ENCODE measurements at regions not wholly inside any gene's neighbourhood (a gene's known extent, or its start where the extent isn't known, plus 50 kb on each side); places are given as distances from the start of the nearest gene placed in this dataset.

DNA sequence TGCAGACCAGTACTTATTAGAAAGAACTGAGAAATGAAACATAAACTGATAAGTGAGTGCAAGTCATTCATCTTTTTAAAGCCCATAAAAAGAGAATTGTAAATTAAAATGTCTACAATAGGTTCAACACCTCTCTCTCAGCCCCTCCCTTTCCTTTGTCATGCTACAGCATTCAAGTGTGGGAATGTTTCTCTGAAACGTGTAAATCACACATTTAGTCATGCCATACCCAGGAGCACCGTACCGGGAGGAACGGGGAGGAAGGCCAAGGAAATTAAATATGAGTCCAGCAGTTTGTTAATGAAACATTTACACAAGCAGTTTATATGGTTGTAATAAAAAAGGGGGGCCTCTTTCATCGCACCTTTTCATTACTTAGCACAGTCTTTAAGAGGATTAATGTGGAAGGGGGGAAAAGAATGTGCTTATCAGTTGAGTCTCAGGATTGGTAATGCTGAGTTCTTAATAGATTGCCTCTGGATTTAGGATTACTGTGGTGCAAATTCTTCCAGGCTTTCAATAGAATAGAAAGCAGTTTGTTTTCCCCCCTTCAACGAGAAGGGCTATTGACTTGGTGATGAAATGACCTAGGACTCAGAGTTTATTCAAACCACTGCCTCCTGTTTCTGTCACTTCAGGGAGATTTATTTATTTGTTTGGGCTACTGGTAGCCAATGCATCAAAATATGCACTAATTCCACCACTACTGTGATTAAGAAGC is 176.0 kb upstream of the ZNF608 start:
- H3K4me3 ChIP-seq, result no peak overlapping the region
- no peak for TF ChIP-seq EP300 (IDR thresholded peaks at IDR 0.05)
- TF ChIP-seq POLR2A (IDR thresholded peaks at IDR 0.05), result no peak
- TF ChIP-seq, protein P1, sequence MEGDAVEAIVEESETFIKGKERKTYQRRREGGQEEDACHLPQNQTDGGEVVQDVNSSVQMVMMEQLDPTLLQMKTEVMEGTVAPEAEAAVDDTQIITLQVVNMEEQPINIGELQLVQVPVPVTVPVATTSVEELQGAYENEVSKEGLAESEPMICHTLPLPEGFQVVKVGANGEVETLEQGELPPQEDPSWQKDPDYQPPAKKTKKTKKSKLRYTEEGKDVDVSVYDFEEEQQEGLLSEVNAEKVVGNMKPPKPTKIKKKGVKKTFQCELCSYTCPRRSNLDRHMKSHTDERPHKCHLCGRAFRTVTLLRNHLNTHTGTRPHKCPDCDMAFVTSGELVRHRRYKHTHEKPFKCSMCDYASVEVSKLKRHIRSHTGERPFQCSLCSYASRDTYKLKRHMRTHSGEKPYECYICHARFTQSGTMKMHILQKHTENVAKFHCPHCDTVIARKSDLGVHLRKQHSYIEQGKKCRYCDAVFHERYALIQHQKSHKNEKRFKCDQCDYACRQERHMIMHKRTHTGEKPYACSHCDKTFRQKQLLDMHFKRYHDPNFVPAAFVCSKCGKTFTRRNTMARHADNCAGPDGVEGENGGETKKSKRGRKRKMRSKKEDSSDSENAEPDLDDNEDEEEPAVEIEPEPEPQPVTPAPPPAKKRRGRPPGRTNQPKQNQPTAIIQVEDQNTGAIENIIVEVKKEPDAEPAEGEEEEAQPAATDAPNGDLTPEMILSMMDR (IDR thresholded peaks at IDR 0.05), result no peak
- TF ChIP-seq POLR2AphosphoS5 (IDR thresholded peaks at IDR 0.05), result no peak
- no peak for DNase-seq (ENCODE audit: low spot score in 2 of 2)
- H3K4me1 ChIP-seq, result peaks cover 8% of the 10 kb centered on the region
- WGBS, result 53% methylated on average over 6 of the region's 6 CpGs
- H3K36me3 ChIP-seq, result no peaks in the 10 kb centered on the region
- no peaks in the 10 kb centered on the region for H3K27me3 ChIP-seq
- H3K27ac ChIP-seq, result no peak overlapping the region
- H3K9me3 ChIP-seq, result no peaks in the 10 kb centered on the region

DNA sequence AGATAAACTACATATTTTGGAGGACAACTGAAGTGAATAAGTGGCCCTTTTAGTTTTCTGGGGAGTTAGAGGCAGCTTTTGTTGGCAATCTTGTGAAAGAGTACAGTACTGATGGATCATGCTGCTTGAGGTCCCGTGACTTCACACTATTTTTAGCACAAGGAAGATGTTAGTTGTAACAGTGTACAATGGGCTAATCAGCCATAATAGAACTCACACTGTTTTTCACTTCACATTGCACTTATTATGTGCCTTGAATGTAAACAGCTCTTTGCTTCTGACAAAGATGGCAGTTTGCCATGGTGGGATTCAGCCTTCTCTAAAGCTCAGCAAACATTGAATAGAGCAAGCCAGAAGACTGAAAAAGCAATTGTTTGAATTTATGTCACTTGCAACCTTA is 176.7 kb upstream of the ZNF608 start:
- WGBS, result 26% methylated on average over 1 of the region's 1 CpG
- Histone ChIP-seq H3K4me1 (peaks cover 8% of the 10 kb centered on the region), H3K27ac (no peak overlapping the region), H3K27me3 (no peaks in the 10 kb centered on the region), H3K4me3 (no peak overlapping the region), H3K36me3 (no peaks in the 10 kb centered on the region), H3K9me3 (no peaks in the 10 kb centered on the region)
- TF ChIP-seq, protein P1 (IDR thresholded peaks at IDR 0.05), result no peak
- TF ChIP-seq EP300 (IDR thresholded peaks at IDR 0.05) (no peak), POLR2AphosphoS5 (IDR thresholded peaks at IDR 0.05) (no peak), POLR2A (IDR thresholded peaks at IDR 0.05) (no peak)
- DNase-seq (ENCODE audit: low spot score in 2 of 2), result no peak

DNA sequence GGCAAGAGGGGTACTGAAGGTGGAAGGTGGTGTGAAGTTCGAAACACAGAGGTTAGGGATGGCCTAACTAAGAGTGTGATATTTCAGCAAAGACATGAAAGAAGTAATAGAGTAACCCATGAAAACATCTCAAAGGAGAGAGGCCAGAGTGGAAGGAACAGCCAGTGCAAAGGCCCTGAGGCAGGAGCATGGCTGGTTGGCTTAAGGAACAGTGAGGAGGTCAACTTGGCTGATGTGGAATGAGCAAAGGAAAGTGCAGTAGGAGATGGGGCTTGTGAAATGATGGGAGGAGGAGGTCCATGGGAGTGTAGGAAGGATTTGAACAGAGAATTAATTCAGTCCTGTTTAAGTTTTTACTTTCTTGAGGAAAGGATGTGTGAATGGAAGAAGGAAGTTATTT is 178.3 kb upstream of the ZNF608 start:
- Histone ChIP-seq H3K27ac (no peak overlapping the region), H3K36me3 (no peaks in the 10 kb centered on the region), H3K9me3 (no peaks in the 10 kb centered on the region), H3K4me3 (no peak overlapping the region), H3K27me3 (no peaks in the 10 kb centered on the region), H3K4me1 (peaks cover 8% of the 10 kb centered on the region)
- no peak for DNase-seq (ENCODE audit: low spot score in 2 of 2)
- 98% methylated on average over 1 of the region's 1 CpG for WGBS
- TF ChIP-seq POLR2AphosphoS5 (IDR thresholded peaks at IDR 0.05) (no peak), POLR2A (IDR thresholded peaks at IDR 0.05) (no peak), EP300 (IDR thresholded peaks at IDR 0.05) (no peak)
- TF ChIP-seq, protein P1 (IDR thresholded peaks at IDR 0.05), result no peak

DNA sequence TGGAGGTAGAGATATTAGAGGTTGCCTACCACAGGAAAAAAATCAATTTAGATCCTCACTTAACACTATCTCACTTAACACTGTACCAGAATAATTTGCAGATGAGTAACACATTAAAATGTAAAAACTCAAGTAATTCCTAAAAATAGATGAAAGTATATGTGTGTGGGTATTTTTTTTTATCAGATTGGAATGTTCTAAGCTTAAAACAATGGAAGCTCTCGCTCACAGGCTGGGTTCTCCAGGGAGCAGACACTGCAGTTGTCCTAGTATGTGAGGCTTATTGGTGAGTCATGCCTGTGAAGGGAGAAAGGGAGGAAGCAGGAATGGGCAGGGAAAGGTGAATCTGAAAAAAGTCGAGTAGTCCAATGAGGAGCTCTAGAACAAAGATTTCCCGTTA is 181.3 kb upstream of the ZNF608 start:
- no peaks in the 10 kb centered on the region for H3K9me3 ChIP-seq
- H3K4me1 ChIP-seq, result peaks cover 5% of the 10 kb centered on the region
- WGBS, result 85% methylated on average over 3 of the region's 3 CpGs
- H3K36me3 ChIP-seq, result no peaks in the 10 kb centered on the region
- no peak for DNase-seq (ENCODE audit: low spot score in 2 of 2)
- H3K27me3 ChIP-seq, result no peaks in the 10 kb centered on the region
- H3K27ac ChIP-seq, result no peak overlapping the region
- H3K4me3 ChIP-seq, result no peak overlapping the region
- no peak for TF ChIP-seq EP300 (IDR thresholded peaks at IDR 0.05)
- no peak for TF ChIP-seq POLR2A (IDR thresholded peaks at IDR 0.05)
- TF ChIP-seq POLR2AphosphoS5 (IDR thresholded peaks at IDR 0.05), result no peak
- TF ChIP-seq, protein P1 (IDR thresholded peaks at IDR 0.05), result no peak

DNA sequence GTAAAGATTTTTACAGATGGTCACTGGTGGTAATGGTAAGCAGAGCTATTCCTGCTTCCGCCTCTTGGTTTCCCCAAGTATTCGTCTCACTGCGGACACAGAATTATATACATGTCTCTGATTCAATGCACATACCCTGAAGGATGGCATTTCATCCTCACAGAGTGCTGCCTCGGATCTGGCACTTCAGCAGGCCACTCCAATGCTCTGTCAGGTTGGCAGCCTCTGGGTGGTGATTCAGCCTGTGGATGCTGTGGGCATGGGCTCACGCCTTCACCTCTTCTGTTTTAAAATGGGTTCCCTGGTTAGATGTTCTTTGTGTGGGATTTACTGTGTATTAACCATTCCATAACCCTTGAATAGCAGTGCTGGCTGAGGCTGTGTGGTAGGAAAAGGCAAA is 182.6 kb upstream of the ZNF608 start:
- TF ChIP-seq EP300 (IDR thresholded peaks at IDR 0.05), result no peak
- TF ChIP-seq POLR2A (IDR thresholded peaks at IDR 0.05), result no peak
- no peak for TF ChIP-seq POLR2AphosphoS5 (IDR thresholded peaks at IDR 0.05)
- TF ChIP-seq, protein P1 (IDR thresholded peaks at IDR 0.05), result no peak
- Histone ChIP-seq H3K36me3 (no peaks in the 10 kb centered on the region), H3K4me3 (no peak overlapping the region), H3K27ac (no peak overlapping the region), H3K4me1 (peaks cover 5% of the 10 kb centered on the region), H3K27me3 (no peaks in the 10 kb centered on the region), H3K9me3 (no peaks in the 10 kb centered on the region)
- 96% methylated on average over 5 of the region's 5 CpGs for WGBS
- no peak for DNase-seq (ENCODE audit: low spot score in 2 of 2)

Measured in suprapubic skin (tissue), 4 donors.